DMS153 (cell line): ENCODE measurements at regions not wholly inside any gene's neighbourhood (a gene's known extent, or its start where the extent isn't known, plus 50 kb on each side); places are given as distances from the start of the nearest gene placed in this dataset.

Source experiments
- DNase-seq: peaks from one replicate; lab custom pipeline; 2025; lab: John Stamatoyannopoulos, UW

DNA sequence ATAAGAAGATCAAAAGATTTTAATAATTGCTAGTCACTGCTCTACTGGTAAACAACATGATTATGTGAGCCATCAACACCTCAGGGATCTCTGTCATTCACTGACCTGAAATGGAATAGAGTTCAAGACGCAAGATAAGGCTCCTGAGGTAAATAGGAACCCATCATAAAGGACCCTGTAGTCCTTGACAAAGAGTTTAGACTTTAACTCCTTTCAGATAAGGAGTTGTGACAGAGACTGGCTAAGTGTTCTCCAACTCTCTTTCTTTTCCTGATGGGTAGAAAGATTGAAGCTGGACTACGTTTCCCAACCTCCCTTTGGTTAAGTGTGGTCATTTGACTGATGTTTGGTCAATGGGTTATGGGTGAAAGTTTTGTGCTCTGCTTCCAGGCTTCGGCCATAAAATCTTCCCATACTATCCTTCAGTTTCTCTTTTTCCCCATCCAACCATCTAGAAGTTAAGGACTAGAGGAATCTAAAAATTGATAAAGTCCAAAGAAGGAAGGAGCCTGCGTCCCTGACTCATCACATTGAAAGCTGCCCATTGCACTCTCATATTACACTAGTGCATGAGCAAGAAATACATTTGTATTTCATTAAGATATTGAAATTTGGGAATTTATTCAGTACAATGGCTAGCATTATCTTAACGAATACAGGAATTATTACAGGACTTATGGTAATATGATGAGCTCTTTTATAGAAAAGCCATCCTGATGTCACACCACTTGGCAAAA is 293.7 kb upstream of the ACVR2A start:
- DNase-seq: no peak

DNA sequence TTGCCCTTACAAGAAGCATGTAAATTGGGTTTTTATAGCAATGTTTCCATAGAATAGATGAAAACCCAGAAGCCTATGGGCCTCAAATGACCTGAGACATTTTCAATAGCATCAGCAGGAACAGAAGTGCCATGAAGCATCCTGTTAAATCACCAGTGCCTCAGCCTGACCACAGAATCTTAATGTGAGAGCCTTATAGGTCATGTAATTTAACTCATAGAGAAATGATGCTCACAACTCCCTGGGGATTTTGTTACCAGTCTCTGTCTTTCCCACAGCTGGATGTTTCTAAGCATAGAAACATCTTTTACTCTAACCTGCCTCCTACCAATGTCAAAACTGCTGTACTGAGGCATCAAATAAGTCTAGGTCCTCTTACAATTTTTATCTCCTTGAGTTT is 295.8 kb upstream of the ACVR2A start:
- DNase-seq: no peak

DNA sequence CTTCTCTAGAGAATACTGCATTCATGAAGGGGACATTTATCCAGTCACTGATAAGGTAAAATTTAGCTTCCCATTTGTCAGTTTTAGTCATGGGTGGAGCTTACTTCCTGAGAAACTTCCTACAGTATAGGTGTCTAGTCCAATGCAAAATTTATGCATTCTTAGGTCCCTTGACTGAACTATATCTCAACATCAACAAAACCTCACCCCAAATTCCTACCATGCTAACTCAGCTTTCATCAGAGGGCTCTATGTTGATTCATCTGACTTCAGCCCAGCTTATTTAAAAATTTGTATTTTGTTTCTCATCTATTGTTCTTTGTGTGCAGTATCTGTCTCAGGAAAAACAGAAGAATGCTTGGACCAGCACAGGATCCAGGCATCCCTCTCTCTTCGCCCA is 296.4 kb upstream of the ACVR2A start:
- DNase-seq: no peak

DNA sequence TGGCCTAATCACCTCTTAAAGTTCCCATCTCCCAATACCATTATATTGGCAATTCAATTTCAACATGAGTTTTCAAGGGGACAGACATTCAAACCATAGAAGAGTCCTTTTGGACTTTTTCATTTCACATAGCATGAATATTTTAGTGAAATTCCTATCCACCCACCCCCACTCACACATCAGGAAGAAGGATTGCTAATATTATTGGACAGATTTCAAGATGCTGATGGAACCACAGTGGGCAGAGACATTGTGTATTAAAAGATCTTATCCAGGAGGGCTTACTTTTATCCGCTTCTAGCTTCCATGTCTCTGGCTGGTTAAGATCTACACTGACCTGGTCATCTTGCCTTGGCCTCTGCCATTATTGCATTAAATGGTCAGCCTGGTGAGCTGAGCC is 297.4 kb upstream of the ACVR2A start:
- DNase-seq: no peak

DNA sequence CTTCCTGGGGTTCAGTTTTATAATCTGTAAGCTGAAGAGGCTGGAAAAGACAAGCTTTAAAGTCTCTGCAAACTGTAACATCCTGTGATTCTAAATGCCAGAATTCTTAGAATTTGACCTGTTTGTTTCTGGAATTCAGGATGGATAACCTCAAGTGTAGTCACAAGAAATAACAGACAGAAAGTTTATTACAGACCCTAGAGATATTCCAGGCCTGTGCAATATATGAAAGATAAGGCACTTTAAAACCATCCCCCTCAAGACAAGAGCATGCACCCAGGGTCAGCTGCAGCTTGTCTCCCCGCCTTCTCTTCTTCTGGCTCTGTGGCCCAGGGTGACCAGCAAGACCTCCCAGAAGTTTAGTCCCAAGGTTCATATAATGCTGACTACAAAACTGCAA is 298.7 kb upstream of the ACVR2A start:
- no peak for DNase-seq

DNA sequence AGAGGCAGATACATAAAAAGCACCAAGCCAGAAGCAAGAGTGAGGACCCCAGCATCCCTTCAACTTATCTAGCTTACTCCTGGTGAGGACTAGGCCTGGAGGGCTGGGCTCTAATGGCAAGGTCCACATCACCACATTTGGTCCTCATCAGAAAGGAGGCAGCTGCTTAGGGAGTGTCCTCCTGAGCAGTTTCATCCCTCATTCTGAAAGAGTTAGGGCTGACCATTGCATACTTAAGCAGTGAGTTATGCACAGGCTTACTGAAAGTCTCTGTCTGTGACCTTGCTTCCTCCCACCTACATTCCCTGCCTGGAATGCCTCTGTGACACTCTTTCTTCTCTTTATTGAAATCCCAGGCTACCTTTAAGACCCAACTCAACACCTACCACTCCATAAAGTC is 301.8 kb upstream of the ACVR2A start:
- no peak for DNase-seq

DNA sequence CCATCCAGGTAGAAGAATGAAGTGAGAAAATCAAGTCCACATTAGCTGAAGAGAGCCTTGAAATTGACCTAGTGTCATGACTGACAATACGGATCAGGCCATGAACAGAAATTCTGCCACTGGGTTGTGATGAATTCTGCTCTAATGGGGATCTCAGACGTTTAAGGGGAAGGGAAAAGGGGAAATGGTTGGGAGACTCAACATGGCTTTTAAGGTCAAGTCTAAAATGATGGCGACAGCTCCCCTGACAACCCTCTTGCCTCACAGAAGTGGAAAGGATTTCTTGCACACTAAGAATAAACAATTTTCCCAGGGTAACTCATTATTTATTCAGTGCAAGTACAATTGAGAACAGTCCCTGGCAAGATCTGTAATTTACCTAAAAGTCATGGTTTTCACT is 302.5 kb upstream of the ACVR2A start:
- no peak for DNase-seq

DNA sequence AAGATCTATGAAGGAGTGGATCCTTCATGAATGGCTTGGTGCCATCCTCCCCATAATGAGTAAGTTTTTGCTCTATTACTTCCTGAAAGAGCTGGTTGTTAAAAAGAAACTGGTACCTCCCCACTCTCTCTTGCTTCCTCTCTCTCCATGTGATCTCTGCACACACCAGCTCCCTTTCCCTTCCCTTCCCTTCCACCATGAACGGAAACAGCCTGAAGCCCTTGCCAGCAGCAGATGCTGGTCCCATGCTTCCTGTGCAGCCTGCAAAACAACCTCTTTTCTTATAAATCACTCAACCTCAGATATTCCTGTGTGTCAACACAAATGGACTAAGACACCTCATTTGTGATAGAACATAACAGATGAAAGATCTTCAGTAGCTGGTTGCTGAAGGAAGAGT is 303.5 kb upstream of the ACVR2A start:
- DNase-seq: no peak

DNA sequence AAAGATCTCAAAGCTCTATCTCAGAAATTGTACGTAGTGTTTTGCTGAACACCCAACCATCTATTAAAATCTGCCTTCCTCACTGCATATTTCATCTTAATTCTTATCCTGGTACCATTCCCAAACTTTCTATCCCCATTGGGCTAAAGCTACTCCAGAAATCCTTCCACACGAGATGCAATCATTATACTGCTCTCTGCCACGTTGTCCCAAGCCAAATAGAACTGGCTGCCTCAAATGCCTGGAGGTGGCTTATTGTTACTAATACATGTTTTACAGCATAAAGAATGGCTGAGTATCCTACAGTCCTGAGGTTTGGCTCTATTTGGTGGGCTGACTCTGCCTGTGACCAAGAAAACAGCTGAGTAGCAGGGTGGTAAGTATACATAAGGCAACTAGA is 306.0 kb upstream of the ACVR2A start:
- no peak for DNase-seq

DNA sequence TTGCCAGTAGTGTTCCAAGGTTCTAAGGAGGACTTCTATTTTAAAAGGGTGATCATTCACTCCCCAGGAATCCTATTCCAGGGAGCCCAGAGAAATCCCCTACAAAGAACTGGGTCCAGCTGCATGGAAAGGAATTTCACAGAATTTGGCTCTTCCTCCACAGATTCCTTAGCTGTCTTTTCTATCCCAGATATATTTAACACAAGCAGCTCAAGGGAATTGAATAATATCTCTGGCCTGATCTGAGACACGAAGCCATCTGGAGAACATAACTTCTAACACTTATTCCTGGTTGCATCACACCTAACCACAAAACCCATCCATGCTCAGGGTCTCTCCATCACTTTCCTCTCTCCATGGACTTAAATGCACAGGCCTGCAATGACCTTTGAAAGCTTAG is 306.7 kb upstream of the ACVR2A start:
- no peak for DNase-seq

DNA sequence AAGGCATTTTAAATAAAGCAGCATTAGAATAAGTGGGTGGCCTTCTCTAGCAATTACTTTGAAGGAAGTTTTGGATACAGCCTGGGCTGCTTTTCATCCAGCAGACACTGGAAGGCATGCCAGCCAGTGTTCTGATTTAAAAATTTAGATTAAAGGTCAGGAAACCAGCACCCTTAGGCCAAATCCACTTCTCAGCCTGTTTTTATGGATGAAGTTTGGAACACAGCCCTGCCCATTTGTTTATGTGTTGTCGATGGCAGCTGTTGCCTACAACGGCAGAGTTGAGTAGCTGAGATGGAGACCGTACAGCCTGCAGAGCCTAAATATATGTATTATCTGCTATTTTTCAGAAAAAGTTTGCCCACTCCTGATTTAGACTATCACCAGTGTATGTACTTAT is 313.6 kb upstream of the ACVR2A start:
- no peak for DNase-seq

DNA sequence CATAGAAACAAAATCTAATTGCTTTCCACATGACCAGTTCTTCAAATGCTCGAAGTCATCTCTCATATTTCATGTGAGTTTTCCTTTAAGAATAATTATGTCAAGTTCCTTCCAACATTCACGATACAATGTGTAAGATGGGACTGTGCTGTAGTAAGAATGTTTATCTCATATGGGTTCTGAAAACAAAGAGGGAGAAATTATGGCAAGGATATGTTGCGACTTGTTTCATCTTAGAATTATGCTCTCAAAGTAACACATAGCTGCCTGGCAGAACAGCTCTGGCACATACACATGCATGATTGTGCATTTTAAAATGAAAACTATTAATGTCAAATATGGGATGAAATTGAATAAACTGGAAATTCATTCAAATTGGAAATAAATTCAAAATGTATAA is 314.8 kb upstream of the ACVR2A start:
- no peak for DNase-seq

DNA sequence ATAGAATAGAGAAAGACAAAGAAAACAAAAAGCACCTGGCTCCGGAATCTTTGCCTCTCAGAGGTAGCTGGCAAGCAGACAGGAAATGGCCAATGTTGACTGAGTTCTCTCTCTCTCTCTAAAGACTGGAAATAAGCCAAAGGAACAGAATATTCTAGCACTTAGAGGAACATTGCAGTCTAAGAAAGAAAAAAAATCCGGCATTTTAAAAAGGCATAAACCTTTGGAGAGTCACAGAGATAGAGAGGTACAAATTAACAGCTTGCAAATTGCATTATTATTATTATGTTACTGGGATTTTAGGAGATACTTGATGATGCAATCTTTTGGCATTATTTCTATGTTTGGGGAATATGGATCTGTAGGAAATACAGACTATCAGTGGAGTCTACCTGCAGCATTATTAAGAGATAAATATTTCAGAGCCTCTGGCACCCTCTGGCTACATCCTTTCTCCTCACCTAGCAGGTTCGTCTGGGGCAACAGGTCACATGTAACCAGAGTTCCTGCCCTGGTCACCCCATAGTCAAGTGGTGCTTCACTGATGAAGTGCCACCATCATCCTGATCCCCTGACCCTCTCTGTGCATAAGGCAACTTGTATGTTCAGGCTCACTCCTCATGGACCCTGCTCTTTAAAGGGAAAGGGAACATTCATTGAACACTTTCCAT is 318.9 kb upstream of the ACVR2A start:
- peak; percentile 96 for DNase-seq

DNA sequence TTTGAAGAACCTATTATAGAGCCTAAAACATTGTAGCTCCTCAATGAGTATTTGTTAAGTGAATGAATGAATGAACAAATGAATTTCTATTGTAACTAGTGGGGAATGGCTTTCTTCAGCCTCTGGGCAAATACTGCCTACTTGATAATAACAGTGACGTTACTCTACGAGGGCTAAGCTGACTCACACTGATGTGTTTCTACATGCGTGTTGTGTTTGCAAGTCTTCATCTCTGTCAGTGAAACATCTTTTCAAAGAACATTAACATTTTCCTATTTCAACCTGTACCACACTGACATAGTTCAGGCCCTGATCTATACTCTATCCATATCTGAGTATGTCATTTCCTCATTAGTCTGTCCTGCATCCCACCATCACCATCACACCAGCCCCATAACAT is 319.9 kb upstream of the ACVR2A start:
- no peak for DNase-seq

DNA sequence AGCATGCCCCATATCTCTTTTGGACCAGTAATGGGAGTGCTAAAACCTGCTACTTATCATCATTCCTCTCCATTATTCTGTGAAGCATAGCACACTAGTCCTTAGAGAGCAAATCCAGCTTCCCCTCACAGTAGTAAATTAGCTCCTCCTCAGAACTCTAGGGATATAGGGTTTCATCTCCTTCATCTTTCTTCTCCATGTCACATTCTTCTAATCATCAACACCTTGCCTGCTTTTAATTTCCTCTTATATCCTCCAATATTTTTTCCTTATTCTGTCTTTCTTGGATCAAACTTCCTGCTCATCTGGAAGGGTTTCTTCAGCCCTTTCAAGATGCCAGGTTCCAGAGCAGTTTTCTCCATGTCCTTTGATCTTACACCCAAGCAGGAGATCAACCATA is 321.4 kb upstream of the ACVR2A start:
- DNase-seq: no peak

DNA sequence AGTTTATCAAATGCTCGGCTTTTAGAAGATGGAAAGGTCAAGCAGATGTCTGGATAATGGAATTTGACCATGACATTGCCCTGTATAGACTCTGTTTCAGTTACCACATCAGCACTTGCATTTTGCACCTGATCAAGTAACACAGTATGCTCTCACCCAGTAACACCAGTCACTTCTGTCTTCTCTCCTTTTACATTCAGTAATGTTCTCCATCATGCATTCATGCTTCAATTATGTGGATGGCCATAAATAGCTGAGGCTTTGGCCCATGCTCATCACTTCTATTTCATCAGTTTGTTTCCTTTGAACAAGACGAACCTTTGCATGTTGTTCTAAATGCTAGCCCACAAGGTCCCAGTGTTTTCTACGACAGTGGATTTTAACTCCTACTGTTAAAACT is 322.9 kb upstream of the ACVR2A start:
- no peak for DNase-seq

DNA sequence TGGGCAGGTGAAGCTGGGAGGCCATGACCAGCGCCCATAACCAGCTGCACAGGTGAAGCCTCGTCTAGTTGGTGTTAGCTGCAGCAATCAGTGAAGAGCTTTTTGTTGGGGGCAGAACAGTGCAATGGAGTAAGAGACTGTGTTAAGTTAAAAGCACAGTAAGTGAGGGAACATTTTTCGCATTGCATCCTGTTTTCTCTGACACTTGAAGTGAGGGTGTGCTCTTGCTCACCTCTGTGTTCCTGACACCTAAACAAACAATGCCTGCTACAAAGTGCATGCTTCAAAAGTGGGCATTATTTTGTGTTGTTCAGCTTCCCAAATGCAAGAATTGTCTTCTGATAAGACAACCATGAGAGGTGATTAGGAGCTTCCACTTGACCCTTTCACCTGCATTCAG is 324.0 kb upstream of the ACVR2A start:
- peak; percentile 25 for DNase-seq

DNA sequence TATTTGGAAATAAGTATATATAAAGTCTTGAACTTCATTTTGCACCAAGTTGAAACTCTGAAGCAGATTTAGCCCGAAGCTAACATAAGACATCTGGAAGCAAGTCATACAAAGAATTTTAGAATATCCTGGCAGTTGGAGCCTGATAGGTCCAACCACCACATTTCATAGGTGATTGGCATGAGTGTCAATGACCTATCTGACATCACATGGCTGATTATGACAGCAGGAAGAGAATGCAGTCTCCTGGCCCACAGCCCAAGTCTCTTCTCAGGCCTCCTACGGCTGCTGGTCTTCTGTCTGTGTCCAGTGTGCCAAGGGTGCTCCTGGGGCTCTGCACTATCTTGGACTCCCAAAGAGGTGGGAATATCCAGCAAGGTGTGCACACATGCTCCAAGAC is 325.7 kb upstream of the ACVR2A start:
- DNase-seq: no peak

DNA sequence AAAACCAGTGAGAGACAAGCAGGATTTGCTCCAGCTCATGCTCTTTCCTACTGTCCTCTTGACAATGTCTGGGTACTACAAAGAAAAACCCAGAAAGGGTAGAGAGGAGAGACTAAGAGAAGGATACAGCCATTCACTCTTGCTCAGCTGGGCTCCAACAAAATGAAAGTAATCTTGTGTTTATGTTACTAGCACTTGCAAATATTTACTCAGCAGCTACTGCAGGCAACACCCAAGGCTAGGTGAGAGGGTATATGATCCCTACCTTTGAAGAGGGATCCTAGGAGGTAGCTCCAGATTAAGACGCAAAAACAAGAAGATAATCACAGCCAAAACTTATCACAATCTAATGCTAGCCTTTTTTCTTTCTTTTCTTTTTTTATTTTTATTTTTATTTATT is 329.6 kb upstream of the ACVR2A start:
- DNase-seq: no peak

DNA sequence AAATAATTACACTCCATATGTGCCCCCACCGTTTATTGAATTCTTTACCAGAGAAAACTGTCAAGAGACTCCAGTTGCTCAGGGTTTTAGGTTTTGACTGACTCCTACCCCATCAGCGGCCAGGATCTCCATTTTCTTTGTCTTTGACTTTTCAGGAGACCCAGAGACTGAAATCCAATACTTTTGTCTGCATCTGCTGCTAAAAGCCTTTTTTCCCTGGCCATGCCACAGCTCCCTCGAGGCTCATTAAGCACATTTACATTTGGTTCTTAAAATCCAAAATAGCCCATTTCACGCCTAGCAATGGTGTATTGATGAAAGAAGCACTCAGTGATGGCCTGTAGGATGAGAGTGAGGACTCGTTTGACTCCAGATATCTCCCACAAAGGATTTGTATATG is 332.6 kb upstream of the ACVR2A start:
- DNase-seq: no peak

DNA sequence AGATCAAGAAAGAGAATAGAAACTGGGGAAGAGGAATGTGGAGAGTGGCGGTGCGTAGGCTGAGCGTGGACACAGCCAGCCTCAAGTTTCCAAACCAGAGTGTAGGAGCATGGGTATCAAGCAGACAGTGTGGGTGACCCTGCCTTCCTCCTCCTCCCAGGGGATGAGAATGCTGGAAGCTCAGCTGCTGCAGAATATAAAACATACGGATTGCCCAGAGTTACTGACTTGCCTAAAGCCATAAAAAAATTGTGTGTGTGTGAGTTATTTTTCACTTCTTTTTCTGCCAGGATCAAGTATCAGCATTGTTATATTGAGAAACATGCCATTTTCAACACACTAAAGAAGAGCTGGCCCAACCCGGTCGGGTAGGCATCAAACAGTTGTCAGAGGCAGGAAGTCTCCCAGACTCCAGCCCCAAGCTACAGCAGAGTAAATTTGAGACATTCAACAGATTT is 333.3 kb upstream of the ACVR2A start:
- no peak for DNase-seq

DNA sequence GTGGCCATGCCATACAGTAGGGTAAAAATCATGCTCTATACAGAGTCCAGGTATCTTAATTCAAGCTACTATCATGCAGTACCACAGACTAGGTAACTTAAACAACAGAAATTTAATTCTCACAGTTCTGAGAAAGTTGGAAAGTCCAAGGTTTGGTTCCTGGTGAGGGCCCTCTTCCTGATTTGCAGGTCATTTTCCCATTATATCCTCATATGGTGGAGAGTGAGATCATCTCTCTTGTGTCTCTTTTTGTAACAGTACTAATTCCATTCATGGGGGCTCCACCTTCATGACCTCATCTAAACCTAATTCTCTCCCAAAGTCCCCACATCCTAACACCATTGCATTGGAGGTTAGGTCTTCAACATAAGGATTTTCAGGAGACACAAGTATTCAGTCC is 335.0 kb upstream of the ACVR2A start:
- DNase-seq: no peak

DNA sequence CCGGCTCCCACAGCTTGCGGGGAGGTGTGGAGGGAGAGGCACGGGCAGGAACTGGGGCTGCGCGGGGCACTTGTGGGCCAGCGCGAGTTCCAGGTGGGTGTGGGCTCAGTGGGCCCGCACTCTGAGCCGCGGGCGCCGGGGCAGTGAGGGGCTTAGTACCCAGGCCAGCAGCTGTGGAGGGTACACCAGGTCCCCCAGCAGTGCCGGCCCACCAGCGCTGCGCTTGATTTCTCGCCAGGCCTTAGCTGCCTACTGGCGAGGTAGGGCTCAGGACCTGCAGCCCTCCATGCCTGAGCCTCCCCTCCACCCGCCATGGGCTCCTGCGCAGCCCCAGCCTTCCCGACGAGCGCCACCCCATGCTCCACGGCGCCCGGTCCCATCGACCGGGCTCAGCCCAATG is 337.9 kb upstream of the ACVR2A start:
- no peak for DNase-seq

DNA sequence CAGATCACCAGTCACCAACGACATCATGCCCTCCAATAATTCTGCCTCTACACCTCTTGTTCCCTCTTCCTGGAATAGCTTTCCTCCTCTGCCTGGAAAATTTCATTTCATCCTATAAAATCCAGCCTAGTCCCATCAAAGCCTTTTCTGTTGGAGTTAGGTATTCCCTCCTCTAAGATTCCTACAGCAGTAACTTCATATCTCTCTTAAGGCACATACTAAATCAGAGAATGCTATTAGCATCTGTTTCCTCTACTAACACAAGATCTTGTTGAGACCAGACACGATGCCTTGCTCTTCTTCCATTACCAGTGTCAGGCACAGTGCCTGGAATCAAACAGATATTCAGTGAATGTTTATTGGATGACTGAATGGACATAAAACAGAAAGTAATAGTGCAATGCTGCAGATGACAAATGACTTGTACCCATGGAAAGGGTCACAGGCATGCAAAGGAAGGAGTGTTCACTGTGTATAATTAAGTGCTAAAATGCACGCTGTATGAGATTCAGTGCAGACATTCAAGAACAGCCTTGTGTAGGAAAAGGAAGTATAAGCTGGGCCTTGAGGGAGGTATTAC is 342.0 kb upstream of the ACVR2A start:
- no peak for DNase-seq
